GM18868 (cell line): ENCODE measurements at regions not wholly inside any gene's neighbourhood (a gene's known extent, or its start where the extent isn't known, plus 50 kb on each side); places are given as distances from the start of the nearest gene placed in this dataset.

Source experiments
- ATAC-seq: cut with Tn5 transposase; IDR thresholded peaks from one replicate; pipeline ENCODE4 v1.9.1; 2021; ENCODE audit warnings: mild to moderate bottlenecking, moderate library complexity; ENCODE audit not compliant: unreplicated experiment

- ATAC-seq = no peak
Measured at GRCh38 chr5:30620481-30621085, 572.9 kb upstream of the CDH6 start.

- no peak for ATAC-seq
Measured at GRCh38 chr5:30608501-30608900, 585.0 kb upstream of the CDH6 start.

GRCh38 chr5:30607301-30607894 lies 586.1 kb upstream of the CDH6 start:
- no peak for ATAC-seq

GRCh38 chr5:30605693-30606268 lies 587.7 kb upstream of the CDH6 start:
- ATAC-seq = no peak

- no peak for ATAC-seq
Measured at GRCh38 chr5:30604648-30605262, 588.7 kb upstream of the CDH6 start.

GRCh38 chr5:30600892-30601291 lies 592.6 kb upstream of the CDH6 start:
- ATAC-seq = no peak

GRCh38 chr5:30596495-30597064 lies 596.9 kb upstream of the CDH6 start:
- no peak for ATAC-seq

- ATAC-seq = no peak
Measured at GRCh38 chr5:30594331-30594730, 599.2 kb upstream of the CDH6 start.

- ATAC-seq = no peak
Measured at GRCh38 chr5:30592833-30593232, 600.7 kb upstream of the CDH6 start.

- ATAC-seq = no peak
Measured at GRCh38 chr5:30581198-30581935, 612.1 kb upstream of the CDH6 start.

- no peak for ATAC-seq
Measured at GRCh38 chr5:30574761-30575160, 618.7 kb upstream of the CDH6 start.

- no peak for ATAC-seq
Measured at GRCh38 chr5:30572279-30572678, 621.2 kb upstream of the CDH6 start.

- no peak for ATAC-seq
Measured at GRCh38 chr5:30561771-30562170, 631.7 kb upstream of the CDH6 start.

GRCh38 chr5:30551618-30552017 lies 641.9 kb upstream of the CDH6 start:
- ATAC-seq = no peak

- no peak for ATAC-seq
Measured at GRCh38 chr5:30548580-30549305, 644.7 kb upstream of the CDH6 start.

GRCh38 chr5:30540150-30540549 lies 653.3 kb upstream of the CDH6 start:
- no peak for ATAC-seq

GRCh38 chr5:30539004-30539634 lies 654.4 kb upstream of the CDH6 start:
- no peak for ATAC-seq

- no peak for ATAC-seq
Measured at GRCh38 chr5:30525353-30525752, 668.1 kb upstream of the CDH6 start.

- ATAC-seq = no peak
Measured at GRCh38 chr5:30524428-30524827, 669.1 kb upstream of the CDH6 start.

GRCh38 chr5:30523061-30523460 lies 670.4 kb upstream of the CDH6 start:
- no peak for ATAC-seq
